ENCODE measurements at regions not wholly inside any gene's neighbourhood (a gene's known extent, or its start where the extent isn't known, plus 50 kb on each side); places are given as distances from the start of the nearest gene placed in this dataset.
A peak's percentile ranks its signal among the peaks of the same experiment; 100 is the strongest.

DNA sequence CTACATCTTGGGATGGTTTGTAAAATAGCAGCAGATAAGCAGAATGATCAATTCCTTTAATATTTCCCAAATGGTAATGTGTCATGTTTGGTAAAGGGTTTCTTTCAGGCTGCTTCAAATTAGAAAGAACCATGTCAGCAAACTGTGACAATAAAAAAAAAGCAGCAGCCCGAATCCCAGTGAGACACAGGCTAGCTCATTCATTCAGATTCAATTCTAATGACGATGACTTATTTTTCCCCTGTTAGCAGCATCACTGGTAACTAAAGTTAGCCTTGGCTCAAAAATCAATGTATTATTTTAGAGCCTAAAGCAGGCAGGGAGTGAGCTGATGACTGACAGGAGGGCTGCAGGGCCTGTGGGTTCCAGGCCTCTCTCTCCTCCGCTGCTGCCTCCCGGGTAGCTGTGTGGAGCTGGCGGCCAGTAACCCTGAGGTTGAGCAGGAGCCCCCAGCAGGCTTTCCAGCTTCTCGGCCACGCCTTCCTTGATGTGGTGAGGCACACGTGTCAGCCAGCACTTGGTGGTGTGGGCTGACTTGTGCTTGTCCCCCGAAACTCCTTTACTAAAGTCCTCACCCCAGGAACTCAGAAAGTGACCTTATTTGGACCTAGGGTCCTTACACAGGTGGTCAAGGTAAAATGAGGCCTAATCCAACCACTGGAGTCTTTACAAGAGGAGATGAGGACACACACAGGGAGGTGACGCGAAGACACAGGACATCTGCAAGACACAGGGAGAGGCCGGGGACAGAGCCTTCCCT lies 120.5 kb upstream of the HS6ST1 start:
- DNase-seq, result no peak

DNA sequence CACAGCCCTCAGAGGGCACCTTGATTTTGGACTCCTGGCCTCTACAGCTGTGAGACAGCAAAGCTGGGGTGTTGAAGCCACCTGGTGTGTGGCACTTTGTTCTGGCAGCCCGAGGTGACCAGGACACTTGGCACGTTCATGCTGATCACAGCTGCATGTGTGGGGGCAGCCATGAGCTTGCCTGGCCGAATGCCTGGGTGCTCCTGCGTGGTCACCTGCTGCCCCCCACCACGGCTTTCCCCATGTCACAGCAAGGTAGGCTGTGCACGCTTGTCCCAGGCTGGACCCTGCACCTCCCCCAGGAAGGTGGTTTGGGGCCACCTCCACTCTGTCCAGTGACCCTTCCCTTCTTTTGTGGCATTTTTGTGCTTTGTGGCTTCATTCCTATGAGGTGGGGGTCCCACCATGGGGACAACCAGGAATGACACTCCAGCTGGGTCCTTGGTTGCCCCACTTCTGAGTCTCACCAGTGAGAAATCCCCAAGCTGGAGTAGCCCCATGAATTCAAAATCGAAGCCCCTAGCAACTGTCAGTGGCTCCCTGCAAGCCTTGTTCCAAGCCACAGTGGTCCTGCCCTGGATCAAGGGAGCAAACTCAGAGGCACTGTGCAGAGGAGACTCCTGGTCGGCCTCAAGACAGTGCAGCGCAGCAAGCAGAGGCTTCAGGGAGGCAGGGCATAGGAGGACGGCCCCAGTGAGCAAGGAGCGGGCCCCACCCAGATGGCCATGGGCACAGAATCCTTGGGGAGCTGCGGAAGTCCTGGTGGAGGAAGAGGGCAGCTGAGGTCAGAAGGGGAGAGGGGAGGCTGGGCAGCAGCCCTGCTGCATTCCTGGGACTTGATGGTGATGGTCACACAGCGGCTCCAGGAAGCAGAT lies 121.4 kb upstream of the HS6ST1 start:
- DNase-seq, result no peak

DNA sequence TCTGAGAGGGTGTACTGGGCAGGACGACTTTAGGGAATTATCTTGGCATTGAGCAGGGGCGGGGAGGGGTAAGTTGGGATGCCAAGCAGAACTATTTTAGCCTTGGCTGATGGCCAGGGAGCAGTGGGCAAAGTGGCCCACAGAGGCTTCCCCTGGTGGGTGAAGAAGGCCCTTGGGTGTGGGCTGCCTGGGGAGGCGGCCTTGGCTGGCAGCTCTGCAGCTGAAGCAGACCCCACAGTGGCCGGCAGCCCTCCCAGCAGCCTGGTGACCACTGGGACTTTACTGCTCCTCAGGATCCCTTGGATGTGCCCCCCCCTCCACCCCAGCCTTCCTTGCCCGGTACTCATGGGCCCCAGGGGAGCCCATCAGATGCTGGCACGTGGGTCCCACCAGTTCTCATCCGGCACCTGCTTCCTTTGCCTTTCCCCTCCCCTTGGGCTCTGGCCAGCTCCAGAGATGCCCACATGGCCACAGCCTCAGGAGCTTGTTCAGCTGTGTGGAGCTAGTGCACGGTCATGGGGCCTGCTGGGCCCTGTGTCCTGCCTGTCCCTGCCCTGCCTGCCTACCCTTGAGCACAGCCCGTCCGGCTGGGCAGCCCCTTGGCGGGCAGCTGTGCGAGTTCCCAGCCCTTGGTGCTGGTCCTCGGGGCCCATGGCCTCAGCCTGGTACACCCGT lies 122.1 kb upstream of the HS6ST1 start:
- no peak for DNase-seq

DNA sequence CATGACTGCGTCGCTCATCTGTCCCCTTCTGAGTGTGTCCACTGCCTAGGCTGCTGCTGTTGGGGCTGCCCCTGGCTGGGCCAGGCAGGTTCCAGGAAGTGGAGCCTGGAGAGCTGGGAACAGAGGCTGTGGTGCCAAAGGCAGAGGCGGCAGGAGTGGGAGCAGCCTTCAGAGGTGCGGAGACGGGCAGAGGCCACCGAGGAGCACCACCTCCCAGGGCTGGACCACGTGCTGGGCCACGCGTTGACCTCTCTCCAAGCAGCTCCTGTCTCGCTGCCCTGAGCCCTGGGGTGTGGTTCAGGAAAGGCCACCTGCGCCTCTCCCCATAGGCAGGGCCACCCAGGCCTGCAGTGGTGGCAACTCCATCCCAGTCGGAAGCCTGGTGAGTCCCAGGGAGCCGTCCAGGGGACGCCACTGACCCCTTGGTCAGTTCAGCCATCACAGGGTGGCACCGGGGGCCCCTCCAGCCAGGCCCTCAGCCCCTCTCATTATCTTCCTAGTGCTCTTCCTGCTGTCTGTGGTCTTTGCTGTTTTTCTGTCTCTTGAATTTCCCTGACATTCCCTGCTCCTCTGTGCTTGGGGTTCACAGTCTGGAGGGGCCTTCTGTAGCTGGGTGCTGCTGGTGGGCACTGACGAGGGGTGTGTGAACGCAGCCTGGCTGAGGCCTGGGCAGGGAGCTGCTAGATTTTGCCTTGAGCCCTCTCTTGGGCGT lies 122.8 kb upstream of the HS6ST1 start:
- DNase-seq, result no peak

DNA sequence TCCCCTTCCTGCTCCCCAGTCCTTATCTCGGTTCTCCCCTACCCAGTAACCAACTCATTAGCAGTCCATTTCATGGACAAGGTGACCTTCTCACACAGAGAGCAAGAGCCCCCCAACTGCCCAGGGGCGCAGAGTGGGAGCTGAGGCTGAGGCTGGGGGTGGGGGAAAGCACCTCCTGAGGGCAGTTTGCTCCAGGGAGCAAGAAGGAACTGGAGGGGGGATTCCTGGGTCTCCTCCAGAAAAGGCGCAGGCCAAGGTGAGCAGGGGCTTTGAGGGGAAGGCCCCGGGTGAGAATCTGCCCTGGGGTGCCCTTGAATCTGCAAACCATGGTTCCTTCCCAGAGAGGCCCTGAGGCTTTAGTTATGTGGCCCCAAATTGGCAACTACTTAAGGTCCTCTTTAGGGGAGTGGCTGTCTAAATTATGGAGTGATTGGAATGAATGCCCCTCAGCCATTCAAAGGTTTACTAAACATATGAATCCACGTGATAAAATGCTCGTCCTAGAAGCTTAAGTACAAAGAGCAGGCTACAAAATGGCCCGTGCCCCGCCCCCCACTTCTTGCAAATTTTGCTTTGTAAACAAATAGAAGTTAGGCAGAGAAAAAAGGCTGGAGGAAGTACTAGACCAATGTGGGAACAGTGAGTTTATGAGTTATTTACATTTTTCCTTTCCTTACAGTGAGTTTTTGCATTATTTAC lies 123.5 kb upstream of the HS6ST1 start:
- DNase-seq, result peak; percentile 26

DNA sequence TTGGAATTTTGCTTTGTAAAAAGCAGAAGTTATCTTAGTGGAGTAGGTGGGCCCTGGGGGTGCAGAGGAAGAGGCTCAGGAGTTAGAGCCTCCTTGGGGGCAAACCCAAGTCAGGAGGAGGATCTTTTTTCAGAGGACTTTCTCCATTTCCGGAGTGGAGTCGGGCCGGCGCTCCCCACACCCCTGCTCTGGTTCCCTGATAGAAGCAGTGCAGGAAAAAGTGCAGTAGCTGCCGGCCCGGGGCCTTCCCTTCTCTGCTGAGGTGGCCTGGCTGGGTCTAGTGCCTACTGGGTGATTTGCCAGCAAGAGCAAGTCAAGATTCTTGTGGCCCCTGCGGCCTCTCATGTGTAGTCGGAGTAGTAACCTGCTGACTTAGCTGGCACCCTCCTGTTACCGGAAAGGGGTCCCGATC lies 124.2 kb upstream of the HS6ST1 start:
- DNase-seq, result no peak

DNA sequence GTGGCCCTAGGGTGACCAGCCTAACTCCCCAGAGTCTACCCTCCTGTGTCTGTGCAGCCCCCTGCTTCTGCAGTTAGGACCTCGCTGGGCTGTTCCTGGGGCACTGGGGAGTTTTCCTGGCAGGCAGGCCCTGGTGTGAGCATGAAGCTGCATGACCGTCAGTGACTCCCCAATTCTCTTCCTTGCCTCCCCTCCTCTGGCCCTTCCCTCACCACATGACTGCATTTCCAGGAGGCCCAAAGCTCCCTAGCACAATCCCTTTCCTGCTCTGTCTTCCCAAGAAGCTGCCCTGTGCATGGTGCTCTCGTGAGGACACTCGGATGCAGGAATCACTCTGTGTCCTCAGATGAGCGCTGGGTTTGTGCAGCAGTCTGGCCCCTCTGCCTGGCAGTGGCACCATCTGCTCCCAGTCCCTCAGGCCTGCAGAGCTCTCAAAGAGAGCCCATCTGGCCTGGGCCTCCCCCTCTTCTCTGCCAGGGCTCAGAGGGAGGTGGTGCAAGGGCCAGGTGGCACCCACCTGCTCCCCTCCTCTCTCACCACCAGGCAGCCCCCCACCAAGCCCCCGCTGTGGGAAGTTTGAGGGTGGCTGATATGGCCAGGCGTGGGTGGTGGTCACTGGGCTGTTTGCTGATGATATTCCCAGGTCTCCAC lies 125.6 kb upstream of the HS6ST1 start:
- no peak for DNase-seq

DNA sequence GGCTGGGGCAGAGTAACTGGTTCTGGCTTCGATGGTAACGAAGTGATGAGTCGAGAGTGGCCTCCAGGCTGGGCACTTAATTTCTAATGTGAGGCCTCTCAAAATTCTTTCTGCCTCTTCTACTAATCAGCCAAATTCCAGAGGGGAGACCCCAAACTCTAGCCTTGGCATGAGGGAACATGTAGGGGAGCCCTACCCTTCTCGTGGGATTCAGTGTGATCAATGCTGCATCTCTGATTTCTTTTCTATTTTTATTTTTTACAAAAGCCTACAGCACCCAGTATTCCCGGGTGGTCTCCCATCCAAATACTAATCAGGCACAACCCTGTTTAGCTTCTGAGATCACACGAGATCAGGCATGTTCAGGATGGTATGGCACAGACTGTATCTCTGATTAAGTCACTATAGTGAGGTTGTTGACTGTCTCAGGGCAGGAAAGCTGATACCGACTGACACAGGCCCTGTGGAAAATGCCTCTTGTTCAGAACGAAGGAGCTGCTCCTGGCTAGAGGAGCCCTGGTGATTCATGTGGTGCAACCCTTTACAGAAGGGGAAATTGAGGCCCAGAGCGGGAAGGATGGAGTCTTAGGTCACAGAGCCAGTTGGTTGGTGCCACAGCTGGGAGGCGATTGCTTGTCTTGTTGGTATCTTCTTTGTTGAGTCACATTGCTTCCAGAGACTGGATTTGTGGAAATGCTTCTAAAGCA lies 126.3 kb upstream of the HS6ST1 start:
- DNase-seq, result no peak

DNA sequence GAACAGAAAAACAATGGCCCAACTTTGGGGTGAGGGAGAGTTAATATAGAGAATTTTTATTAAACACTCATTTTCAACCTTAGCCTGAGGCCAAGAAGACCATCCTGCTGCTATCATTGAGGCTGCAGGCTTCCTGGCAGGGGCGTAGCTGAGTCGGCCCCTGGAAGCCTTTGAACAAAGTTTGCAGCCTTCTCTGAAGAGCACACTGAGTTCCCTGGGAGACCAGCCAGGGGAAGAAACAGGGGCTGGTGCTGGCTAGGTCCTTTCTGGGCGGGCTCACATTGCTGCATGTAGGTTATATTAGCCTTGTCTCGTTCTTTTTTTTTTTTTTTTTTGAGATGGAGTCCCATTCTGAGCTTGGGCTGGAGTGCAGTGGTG lies 126.8 kb upstream of the HS6ST1 start:
- DNase-seq, result no peak

DNA sequence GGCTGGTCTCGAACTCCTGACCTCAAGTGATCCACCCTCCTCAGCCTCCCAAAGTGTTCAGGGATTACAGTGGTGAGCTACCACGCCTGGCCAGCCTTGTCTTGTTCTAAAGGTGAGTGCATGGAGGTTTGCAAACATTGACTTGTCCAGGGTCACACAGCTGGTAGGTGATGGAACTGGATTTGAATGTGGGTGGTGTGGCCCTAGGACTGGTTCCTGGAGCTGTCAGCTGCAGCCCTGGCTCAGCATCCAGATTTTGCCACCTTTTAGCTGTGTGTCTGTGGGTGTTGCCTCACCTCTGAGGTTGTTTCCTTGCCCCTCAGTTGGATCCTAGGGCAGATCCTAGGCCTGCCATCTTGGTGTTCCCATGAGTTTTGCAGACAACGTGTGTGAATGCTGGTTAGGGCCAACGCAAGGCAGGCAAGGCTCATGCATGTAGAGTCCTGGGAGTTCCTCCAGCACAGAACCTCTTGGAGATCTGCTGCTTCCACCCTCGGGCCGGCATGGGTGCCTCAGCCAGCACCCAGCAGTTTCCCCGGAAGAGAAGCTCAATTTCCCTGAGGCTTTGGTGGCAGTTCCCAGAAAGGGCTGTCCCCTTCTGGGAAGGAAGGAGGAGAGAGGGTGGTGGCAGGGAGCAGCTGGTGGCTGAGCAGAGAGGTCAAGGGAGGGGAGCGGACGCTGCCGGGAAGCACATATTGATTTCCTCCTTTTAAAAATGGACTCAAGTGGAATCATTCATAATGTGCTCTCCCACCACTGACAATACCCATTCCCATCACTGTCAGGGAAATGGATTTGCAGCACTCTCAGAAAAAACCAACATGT lies 127.6 kb upstream of the HS6ST1 start:
- DNase-seq, result no peak

DNA sequence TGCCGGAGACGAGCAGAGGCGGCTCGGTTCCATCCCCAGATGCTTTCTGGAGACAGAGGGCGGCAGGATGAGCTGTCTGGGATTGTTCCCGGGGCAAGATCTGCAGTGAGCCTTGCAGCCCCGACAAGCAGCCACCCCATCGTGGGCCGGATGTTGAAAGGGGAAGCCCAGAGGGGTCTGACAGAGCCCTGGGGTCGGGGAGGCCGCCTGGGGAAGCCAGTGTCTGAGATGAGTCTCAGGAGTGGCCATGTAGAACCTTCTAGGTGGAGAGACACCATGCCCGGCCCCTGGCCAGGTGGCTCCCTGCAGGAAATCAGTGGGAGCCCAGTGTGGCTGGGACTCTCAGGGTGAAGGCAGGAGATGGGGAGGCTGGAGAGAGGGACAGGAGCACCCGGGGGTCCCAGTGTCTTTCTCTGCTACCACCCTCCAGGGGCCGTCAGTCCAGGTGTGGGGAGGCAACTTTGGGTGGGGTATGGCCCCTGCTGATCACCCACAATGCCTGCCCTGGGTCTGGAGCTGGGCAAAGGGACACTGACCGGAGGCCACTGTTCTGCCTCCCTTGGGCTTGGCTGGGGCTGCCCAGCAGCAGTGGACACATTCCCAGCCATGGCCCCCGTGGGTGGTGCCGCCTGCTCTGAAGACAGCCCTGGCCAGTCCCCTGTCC lies 128.3 kb upstream of the HS6ST1 start:
- DNase-seq, result no peak

DNA sequence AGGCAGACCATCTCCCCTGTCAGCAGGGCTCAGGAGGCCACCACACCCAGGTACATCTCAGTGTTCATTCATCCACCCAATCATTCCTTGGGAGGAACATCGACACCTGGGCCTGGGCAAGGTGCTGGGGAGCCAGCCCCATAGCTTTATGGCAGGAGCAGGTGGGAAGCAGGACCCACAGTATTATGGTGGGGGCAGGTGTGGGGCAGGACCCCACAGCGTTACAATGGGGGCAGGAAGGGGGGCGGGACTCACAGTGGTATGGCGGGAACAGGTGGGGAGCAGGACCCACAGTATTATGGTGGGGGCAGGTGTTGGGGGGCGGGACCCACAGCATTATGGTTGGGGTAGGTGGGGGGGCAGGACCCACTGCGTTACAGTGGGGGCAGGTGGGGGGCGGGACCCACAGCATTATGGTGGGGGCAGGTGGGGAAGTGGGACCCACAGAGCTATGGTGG lies 128.9 kb upstream of the HS6ST1 start:
- DNase-seq, result no peak

DNA sequence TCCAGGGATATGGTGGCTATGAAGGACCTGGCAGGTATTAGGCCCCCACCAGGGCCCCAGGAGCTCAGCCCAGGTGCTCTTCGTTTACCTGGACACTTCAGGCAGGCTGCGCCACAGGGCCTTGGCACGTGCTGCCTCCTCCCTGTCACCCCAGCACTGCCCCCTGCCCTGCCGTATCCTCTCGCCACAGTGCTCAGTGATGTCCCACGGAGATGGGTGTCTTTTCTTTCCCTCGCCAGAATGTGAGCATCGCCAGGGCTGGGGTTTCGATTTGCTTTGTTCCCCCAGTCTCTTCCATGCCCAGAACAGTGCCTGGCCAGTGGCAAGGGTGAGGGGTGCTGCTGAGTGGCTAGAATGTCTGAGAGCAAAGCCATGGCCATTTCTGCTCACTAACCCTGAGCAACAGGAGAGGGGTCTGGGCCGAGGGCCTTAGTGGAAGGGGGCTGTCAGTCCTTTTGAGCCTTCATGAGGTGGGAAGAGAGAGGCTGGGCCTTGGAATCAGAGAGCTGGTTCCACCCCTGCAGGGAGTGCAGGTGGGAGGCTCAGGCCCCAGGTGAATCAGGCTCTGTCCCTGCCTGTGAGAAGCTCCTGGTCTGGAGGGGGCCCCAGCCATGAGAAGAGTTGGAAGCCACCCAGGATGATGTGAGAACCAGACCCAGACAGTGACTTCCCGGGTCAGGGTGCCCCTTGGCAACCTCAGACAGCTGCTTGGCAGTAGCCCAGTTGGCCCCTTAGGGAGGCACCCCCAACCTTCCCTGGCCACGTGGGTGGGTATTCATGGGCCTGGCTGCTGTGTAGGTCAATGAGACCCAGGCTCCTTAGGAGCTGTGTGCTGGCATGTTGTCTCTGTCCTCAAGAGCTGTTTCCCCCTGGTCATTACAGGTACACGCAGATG lies 129.9 kb upstream of the HS6ST1 start:
- no peak for DNase-seq

DNA sequence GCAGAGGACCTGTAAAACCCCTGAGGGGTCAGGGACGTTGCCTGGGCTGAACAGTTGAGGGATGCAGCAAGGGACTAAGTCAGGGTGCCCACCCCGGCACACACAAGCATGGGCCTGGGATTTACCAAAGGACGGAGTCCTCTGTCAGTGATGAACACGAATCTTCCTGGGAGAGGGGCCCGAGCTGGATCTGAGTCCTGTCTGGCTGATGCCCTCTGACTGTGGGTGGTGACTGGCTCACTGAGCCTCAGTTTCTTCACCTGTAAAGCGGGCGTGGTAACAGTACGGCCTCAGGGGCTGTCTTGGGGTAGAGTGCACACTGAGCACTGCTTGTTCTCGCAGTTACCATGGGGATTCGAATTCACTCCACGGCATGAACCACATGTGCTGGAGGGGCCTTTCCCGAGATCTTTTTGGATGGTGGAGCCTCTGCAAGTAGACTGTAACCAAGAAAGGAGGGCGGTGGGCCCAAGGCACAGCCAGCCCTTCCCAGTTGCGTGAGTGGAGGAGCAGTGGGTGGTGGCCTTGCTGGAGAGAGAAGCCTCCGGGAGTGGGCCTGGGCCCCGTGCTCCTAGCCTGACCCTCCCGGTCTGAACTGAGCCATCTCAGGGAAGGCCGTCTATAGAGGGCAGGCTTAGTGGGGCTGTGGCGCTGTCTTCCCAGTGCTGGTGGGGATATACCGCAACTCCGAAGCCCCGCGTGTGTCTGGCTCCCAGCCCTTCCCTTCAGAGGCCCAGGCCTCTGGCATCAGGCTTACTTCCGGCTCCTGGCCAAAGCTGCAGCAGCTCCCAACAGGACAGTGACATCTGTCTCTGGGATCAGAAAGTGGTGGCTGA lies 130.8 kb upstream of the HS6ST1 start:
- DNase-seq, result no peak

DNA sequence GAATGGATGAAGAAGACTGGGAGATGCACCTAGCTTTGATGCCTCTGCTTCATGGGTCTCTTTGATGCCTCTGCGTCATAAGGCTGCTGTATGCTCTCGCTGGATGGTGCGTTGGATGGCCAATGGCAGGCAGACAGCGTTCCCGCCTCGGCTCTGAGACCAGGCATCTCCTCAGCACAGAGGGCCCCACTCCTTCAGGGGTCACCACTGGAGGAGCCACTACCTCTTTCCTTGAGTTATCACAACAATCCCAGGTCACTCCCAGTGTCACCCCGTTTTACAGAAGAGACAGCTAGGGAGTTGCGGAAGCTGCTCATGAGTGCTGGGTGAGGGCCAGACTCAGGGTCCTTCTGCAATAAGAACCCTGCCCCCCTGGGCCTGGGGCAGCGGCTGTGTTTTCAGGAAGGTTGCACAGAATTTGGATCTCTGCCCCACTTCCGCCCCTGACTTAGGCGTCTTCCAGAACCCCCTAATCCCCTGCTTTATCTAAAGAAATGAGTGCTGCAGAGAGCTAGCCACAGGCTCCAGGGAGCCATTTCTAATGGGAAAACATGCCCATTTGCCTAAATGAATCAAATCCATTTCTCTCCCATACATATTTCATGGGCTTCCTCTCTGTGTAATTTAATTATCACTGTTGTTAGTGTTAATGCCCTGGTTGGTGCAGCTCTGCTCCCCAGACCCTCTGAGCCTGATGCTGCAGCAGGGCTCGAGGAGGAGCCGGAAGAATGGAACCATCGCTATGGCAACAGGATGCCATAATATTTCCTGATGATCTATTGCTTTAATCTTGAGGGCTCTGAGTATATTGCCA lies 131.8 kb upstream of the HS6ST1 start:
- DNase-seq, result no peak

Data from NCI-H510A treated with DMSO at 0.1 percent for 48 hours (cell line).